Stimulated activated CD4-positive, alpha-beta T cell treated with anti-CD3 and anti-CD28 coated beads, Interleukin-1b, Interleukin-23, amount 100 ng/mL, for 24 hours (primary cell): ENCODE measurements at regions not wholly inside any gene's neighbourhood (a gene's known extent, or its start where the extent isn't known, plus 50 kb on each side); places are given as distances from the start of the nearest gene placed in this dataset.

ENCODE experiments used
- DNase-seq, 4 experiments: peaks; one replicate each; pipeline ENCODE4 v3.0.0-alpha.2; 2020; ENCODE audit warnings: low read depth in 4 of 4, low spot score in 1 of 4

- DNase-seq, result no peak
These were observed 98.8 kb upstream of the MYCBP2 start for GRCh38 chr13:77425705-77426104.

GRCh38 chr13:77423296-77423695, 96.4 kb upstream of the MYCBP2 start:
- no peak for DNase-seq

- no peak for DNase-seq
These were observed 95.8 kb upstream of the MYCBP2 start for GRCh38 chr13:77422724-77423123.

- DNase-seq, result no peak
These were observed 91.0 kb upstream of the MYCBP2 start for GRCh38 chr13:77417897-77418296.

- no peak for DNase-seq
These were observed 89.8 kb upstream of the MYCBP2 start for GRCh38 chr13:77416666-77417212.

DNA sequence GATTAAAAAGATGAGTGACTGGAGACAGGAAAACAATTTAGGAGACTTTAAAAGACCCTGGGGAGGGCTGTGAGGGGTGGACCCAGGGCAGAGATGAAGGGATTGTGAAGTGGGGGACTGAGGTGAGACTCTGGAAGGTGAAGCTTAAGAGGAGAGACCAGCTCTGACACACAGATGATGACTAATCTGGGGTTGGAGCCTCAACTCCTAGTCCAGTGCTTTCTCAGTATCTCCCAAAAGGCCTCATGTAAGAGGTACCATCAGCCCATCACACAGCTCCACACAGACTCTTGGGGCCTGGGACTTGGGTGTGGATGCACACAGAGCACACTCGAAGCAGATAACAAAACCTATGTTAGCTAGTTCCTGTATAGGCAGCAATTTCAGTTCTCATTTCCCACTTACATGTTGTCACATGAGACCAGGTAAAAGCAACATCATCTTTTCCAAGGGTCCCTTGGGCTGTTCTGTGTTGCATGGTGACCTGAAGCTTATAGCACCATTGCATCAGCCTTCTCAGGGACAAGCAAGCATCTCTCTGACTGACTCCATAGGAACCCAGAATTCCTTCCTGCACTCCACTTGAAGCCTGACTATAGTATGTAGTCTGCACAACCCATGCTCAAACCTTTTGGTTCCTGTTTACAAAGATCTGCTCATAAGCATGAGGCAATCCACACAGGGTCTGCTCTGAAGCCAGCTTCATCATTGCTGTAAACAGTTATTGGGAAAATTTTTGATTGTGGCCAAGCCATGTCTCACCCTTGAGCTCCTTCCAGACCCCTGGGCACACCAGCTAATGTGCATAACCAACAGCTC, 88.6 kb upstream of the MYCBP2 start:
- DNase-seq, result no peak

DNA sequence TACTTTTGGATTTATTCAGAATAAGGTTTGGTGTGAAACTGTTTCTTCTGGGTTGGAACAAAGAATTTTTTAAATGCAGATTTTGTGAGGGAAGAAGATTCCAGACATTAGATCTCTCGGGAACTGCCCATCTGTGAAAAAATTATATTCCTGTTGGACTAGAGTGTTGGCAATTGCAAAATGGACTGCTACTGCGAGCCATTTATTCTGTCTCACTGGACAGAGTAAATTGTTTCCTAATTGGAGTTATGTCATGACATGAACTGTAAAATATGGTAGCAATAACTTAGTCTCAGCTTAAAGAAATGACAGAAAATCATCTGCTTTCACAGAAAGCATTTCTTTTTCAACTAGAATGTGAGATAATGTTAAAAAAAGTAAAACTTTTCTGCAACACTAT, 86.0 kb upstream of the MYCBP2 start:
- DNase-seq, result no peak

GRCh38 chr13:77412116-77412635, 85.3 kb upstream of the MYCBP2 start:
- DNase-seq, result no peak

DNA sequence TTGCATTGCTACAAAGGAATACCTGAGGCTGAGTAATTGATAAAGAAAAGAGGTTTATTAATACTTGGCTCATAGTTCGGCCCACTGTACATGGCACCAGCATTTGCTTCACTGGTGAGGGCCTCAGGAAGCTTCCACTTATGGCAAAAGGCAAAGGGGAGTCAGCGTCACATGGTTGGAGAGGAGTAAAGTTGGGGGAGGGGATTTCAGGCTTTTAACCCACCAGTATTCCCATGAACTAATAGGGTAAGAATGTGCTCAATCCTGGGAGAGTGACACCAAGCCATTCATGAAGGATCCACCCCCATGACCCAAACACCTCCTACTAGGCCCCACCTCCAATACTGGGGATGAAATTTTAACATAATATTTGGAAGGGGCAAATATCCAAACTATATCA, 82.5 kb upstream of the MYCBP2 start:
- DNase-seq, result no peak

GRCh38 chr13:77406644-77407440, 79.9 kb upstream of the MYCBP2 start:
- DNase-seq, result no peak

GRCh38 chr13:77398825-77399620, 72.1 kb upstream of the MYCBP2 start:
- no peak for DNase-seq

GRCh38 chr13:77397636-77398035, 70.7 kb upstream of the MYCBP2 start:
- DNase-seq, result no peak

GRCh38 chr13:77391475-77391874, 64.6 kb upstream of the MYCBP2 start:
- no peak for DNase-seq

- DNase-seq, result no peak
These were observed 63.5 kb upstream of the MYCBP2 start for GRCh38 chr13:77390391-77390790.

- DNase-seq, result no peak
These were observed 62.7 kb upstream of the MYCBP2 start for GRCh38 chr13:77389625-77390000.

DNA sequence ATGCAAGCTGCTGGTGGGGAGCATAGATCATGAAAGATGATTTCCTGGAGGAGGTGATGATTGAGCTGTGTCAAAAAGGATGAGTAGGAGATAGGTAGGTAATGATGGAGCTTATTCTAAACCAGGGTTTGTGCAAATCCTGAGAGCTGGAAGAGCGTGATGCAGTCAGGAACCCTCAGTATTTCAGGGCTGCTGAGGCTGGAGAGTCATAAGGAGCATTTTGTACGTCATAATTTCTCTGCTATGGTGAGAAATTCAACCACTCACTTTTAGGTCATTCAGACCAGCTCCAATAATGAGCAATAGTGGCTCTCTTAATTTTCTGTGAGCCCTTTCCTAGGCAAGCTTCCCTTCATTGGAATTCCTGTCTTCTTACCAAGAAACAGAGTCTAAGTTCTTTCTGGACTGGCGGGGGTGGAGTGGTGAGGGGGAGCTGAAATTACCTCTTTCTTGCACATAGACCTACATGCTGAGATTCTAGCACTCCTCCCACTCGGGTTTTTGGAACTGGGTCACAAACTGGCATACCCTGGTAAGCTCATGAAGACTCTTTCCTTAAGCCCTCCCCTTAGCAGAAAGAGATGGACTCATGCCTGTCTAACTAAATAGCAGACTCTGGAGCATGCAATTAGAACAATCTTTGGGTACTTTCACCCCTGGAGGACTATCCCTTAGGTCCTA, 62.2 kb upstream of the MYCBP2 start:
- no peak for DNase-seq

GRCh38 chr13:77387607-77388200, 60.8 kb upstream of the MYCBP2 start:
- DNase-seq, result no peak

DNA sequence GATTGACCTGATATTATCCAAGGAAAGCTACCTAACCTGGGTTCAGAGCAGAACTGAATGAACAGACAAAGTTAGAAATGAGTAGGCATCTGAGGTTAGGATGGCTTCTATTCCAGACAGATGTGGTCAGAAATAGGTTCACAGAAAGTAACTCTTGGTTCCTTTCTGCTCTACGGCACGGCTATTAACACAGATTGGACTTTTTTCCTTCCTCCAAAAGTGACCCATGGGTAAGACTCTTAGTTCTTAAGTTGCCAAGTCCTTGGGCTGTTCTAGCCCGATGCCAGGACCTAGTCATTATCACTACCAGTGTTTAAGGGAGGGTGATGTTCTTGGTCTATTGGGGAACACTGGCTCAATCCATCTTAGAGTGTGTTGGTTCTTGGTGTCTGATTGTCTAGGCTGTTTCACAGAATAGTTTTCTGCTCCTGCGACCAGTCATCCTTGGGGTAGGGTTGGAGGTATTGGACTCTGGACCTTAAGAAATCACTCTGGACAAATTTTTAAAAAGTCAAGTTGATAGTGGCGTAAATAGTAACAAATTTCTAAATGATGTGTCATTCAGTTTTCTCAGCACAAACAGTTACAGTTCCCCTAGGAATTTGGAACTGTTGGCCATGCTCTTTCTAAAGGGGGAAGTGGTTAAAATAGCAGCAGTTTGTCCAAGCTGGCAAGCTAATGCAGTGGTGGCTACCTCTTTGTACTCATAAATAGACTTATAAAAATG, 60.1 kb upstream of the MYCBP2 start:
- no peak for DNase-seq

DNA sequence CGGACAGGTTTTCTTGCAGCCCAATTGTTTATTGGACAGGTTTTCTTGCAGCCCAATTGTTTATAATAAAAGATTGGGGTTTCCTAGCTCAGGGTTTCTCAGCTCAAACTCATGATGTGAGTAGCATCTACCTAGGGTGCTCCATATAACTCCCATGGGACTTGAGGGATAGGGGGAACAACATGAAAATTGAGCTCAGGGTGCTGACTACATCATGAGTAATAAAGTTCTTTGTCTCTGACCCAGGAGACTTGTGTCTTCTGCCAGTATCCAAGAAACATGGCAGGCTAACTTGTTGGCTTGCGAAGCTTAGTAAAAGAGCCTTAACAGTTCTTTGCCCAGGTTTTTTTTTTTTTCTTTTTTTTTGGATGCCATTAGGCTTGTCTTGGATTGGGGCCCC, 59.2 kb upstream of the MYCBP2 start:
- no peak for DNase-seq

DNA sequence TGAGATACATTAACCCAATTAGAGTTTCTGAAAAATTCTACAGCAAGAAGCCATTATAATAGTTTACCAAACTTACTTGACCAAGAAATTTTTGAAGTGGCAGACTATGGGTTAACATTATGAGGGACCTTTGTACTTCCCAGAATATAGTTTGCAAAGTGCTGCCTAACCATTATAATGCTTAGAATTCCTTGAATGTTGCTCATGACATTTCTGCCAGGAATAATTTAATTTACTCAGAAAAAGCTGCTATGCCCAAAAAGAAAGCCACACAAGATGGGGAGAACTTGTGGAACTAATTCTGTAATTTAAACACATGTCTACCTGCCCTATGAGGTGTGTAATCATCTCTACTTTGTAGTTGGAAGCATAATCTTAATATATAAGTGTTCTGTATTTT, 58.1 kb upstream of the MYCBP2 start:
- DNase-seq, result no peak
